GM12801 (cell line): ENCODE measurements at regions not wholly inside any gene's neighbourhood (a gene's known extent, or its start where the extent isn't known, plus 50 kb on each side); places are given as distances from the start of the nearest gene placed in this dataset.

ENCODE experiments used
- TF ChIP-seq, protein P1 (sequence below): IDR thresholded peaks from one replicate; pipeline ENCODE4 v1.5.1; 2011; ENCODE audit warnings: control low read depth; ENCODE audit not compliant: insufficient read length; ENCODE audit errors: extremely low read depth

DNA sequence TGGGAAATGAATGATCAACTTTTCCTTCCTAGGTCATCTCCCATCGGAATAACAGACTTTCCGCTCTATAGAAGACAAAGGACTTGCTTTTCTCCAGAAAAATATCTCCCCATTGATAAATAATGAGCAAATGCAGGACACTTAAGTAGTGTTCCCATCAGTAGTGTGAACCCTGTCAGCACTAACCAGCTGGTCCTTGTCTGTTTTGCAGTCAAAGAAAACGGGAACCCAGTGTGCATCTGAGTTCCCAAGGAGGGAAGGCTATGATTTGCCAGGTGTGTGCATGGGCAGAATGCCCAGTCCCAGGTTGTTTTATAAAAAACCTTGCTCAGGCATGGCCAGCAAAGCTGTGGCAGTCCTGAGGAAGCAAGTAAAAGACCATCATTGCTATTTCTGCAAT is 256.5 kb upstream of the HMGA2 start:
- TF ChIP-seq, protein P1, sequence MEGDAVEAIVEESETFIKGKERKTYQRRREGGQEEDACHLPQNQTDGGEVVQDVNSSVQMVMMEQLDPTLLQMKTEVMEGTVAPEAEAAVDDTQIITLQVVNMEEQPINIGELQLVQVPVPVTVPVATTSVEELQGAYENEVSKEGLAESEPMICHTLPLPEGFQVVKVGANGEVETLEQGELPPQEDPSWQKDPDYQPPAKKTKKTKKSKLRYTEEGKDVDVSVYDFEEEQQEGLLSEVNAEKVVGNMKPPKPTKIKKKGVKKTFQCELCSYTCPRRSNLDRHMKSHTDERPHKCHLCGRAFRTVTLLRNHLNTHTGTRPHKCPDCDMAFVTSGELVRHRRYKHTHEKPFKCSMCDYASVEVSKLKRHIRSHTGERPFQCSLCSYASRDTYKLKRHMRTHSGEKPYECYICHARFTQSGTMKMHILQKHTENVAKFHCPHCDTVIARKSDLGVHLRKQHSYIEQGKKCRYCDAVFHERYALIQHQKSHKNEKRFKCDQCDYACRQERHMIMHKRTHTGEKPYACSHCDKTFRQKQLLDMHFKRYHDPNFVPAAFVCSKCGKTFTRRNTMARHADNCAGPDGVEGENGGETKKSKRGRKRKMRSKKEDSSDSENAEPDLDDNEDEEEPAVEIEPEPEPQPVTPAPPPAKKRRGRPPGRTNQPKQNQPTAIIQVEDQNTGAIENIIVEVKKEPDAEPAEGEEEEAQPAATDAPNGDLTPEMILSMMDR: no peak

DNA sequence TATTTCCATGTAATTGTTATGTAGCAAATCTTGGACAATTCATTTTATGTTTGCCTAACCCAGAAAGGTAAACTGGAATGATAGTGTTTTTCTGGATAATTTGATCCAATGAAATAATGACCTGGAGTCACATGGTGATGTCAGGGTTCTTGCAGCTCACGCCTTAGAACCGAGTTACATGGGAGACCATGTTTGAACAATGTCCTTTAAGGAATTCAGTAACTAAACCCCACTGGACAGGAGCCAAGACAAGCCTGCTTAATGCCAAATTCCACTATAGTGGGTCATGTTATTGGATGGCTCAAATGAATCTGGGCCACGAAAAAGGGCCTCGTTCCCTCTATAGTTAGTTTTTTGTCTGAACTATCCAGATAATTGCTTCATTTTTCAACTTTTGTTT is 255.8 kb upstream of the HMGA2 start:
- TF ChIP-seq, protein P1: no peak

DNA sequence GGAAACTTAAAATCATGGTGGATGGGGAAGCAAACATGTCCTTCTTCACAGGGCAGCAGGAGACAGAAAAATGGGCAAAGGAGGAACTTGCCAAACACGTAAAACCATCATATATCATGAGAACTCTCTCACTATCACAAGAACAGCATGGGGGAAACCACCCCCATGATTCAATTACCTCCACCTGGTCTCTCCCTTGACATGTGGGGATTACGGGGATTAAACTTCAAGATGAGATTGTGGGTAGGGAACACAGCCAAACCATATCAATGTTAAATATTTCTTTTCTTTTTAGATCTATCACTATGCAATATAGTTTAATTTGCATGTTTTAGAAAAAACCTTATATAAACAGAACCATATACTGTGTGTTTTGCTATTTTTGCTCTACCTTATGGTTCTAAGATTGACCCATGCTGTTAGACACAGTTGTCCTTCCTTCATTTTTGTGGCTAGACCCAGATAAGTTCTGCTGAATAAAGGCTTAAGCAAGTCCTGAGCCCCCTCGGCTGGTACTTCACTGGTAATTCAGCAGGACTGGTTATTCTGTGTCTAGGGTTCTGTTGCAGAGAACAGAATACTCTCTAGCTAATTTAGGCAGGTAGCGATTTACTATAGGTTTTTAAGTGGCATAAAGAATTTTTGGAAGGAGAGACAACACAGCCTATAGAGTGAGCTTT is 253.7 kb upstream of the HMGA2 start:
- TF ChIP-seq, protein P1: no peak

DNA sequence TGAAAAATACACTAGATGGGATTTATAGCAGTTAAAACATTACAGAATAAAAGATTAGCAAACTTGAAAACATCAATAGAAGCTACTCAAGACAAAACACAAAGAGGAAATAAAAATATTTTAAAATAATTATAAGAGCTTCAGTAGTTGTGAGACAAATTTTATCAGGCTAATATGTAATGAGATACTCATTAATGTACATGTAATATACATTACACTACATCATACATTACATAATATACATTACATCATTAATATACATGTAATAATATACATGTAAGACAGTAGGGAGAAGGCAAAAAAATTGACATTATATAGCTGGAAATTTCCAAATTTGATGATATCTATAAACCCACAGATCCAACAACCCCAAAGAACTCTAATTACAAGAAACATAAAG is 249.4 kb upstream of the HMGA2 start:
- TF ChIP-seq, protein P1: no peak

DNA sequence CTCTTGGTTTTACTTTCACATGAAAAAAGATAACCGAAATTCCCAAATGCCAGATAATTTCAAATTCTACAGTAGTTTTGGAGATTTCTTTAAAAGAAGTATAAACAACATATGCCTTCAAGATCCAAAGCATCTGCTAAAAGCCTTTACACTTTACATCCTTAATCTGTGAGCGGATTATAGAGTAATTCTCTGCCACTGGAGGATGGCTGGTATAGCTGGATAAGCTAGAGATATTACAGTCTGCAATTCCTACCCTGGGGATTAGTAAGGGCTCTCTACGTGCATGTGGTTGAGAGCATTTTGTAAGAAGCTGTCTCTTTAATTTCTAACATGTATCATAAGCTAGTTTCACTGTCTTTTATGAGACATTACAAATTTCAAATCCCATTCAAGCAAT is 240.3 kb upstream of the HMGA2 start:
- TF ChIP-seq, protein P1: no peak

DNA sequence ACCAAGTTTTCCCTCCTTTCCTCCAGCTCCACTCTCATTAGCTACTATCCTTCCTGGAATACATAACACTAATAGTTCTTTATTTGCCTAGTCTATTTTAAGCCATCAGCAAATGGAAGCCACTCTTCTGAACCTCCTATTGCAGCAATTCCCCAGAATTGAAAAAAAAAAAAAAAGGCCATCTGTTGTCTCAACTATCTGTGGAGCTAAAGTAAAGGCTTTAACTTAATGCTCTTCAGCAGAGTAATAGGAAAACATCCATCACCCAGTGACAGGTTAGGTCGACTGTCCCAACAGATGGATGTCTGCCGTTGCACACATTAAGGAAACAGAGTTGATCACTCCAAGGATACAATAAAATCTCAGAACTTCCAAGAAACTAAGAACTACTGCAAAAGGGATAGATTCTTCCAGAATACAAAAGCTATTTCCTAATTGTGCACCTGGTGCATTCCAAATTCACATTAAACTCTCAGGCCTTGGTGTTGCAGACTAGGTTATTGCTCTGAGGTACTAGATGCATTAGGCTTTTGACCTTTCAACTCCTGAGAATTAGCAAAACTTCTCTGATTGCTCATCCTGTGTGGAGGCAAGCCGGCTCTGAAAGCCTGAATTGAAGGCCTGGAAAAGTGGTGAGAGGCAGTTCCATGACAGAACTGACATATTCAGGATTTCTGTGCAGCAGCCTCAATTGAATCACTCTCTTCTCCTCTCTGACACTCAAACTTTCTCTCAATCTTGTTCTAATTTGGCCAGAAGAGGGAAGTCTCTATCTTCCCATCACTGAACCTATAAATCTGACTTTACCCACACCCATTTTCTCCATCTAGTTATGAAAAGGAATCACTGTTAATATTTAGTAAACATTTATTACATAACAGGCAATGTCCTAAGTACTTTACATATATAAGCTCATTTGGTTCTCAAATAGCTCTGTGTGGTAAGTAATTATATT is 238.4 kb upstream of the HMGA2 start:
- TF ChIP-seq, protein P1: no peak

DNA sequence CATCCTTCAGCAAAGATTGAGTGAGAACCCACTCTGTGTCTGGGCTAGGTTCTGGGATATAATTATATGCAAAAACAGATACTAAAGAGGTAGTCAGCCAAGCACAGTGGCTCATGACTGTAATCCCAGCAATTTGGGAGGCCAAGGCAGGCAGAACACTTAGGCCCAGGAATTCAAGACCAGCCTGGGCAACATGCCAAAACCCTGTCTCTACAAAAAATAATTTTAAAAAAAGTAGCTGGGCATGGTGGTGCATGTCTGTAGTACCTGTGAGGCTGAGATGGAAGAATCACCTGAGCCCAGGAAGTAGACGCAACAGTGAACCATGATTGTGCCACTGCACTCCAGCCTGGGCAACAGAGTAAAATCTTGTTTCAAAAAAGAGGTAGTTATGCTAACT is 237.5 kb upstream of the HMGA2 start:
- TF ChIP-seq, protein P1: no peak
